Heart left ventricle (tissue), 13 donors: ENCODE measurements at regions not wholly inside any gene's neighbourhood (a gene's known extent, or its start where the extent isn't known, plus 50 kb on each side); places are given as distances from the start of the nearest gene placed in this dataset.

ENCODE experiments used
- POLR2A ChIP-seq, 2 donors: fragments of 450-650 bp; IDR thresholded peaks; one replicate each; pipeline ENCODE4 v1.6.1; 2017; ENCODE audit warnings: antibody characterized with exemption in 2 of 2, mild to moderate bottlenecking in 2 of 2, moderate library complexity in 2 of 2
- TF ChIP-seq, protein P1 (sequence below), 12 donors: fragments of 200-600 bp; sonication (generic) in 4 of 12; IDR thresholded peaks; one replicate each; pipeline versions ENCODE4 v1.5.0 to v1.8.0; 2018 to 2022; ENCODE audit warnings: antibody characterized with exemption in 12 of 12, mild to moderate bottlenecking in 5 of 12
- donor health status: ischemic (EF 13 %, LVEDD 7.1; RV severe dilation, severe dysfunction).
- donor health status: DM: no; HTN: yes; CAD: no.
- donor health status: DM: no; HTN: no; CAD: no.
- donor health status: ischemic (EF 25% LVEDD 6.9; RV normal size, moderate dysfunction).
- donor health status: ischemic (EF 25% LVEDD 5.7; RV mildly dilated, moderate dysfunction).
- donor health status: ischemic (EF 35%, LVEDD 5.7; RV mildly dilated, moderate dysfunction).
- donor health status: nonischemic (EF 11% LVEDD 7.7; RV severe dilation, severe dysfunction).
- donor health status: DM: yes; HTN: yes; CAD: no.
- donor health status: PGD.
- donor health status: ischemic (EF 29% LVEDD 5.4; RV normal size, mild dysfunction).
- donor health status: nonischemic (EF 23%, LVEDD 6.1; RV moderate dilation, normal function).

DNA sequence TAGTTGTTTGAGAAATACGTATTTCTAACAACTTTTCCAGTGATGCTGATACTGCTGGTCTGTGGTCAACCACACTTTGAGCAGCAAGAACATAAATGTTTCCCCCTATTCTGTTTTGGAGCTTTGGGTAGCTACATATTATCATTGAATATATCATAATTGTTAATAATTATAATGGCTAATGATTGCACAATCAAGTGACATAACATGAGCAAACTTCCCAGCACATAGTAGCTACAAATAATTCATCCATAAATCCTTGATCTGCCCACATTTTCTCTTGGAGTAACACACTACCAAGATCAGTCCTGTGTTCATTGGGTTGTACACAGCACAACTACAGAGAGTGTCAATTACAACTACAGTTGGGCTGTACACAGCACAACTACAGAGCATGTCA, 436.3 kb upstream of the MAGEB18 start:
- TF ChIP-seq, protein P1, sequence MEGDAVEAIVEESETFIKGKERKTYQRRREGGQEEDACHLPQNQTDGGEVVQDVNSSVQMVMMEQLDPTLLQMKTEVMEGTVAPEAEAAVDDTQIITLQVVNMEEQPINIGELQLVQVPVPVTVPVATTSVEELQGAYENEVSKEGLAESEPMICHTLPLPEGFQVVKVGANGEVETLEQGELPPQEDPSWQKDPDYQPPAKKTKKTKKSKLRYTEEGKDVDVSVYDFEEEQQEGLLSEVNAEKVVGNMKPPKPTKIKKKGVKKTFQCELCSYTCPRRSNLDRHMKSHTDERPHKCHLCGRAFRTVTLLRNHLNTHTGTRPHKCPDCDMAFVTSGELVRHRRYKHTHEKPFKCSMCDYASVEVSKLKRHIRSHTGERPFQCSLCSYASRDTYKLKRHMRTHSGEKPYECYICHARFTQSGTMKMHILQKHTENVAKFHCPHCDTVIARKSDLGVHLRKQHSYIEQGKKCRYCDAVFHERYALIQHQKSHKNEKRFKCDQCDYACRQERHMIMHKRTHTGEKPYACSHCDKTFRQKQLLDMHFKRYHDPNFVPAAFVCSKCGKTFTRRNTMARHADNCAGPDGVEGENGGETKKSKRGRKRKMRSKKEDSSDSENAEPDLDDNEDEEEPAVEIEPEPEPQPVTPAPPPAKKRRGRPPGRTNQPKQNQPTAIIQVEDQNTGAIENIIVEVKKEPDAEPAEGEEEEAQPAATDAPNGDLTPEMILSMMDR (IDR thresholded peaks at IDR 0.05), result no peak
- no peak for TF ChIP-seq POLR2A (IDR thresholded peaks at IDR 0.05)
